GDM1 (cell line): ENCODE measurements at regions not wholly inside any gene's neighbourhood (a gene's known extent, or its start where the extent isn't known, plus 50 kb on each side); places are given as distances from the start of the nearest gene placed in this dataset.

ENCODE experiments used
- DNase-seq: peaks from one replicate; lab custom pipeline; 2025; lab: John Stamatoyannopoulos, UW

DNA sequence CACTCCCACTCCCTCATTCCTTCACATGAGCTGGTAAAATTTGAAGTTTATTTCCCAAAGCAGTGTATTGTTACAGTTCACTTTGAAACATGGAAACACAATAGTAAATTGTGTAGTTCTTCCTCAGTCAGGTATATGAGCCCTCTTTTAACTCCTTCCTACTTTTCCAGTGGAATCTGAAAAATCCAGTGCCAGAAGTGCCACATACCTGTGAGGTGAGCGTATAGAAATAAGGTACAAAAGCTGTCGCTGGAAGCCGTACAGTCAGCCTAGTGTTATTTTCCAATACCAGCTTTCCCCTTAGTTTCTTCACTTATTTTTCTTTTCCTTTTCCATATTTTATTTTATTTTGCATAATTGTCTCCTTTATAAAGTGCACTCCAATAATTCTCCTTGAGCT is 81.7 kb upstream of the CADM2 start:
- no peak for DNase-seq

DNA sequence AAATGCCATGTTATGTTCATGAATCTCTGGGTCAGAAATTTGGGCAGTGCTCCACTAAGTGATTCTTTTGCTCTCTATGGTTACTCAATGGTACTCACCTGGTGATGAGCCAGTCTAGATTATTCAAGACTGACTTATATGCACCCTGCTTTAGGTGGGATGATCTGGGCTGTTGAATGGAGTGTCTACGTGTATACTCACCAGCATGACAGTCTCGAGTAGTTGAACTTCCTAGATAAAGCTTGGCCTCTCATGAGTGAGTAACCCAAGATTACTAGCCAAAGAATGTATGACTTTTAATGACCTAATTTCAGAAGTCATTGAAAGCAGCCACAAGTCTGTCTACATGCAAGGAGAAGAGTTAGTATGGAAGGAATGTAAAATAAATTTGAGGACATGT is 77.5 kb upstream of the CADM2 start:
- no peak for DNase-seq

DNA sequence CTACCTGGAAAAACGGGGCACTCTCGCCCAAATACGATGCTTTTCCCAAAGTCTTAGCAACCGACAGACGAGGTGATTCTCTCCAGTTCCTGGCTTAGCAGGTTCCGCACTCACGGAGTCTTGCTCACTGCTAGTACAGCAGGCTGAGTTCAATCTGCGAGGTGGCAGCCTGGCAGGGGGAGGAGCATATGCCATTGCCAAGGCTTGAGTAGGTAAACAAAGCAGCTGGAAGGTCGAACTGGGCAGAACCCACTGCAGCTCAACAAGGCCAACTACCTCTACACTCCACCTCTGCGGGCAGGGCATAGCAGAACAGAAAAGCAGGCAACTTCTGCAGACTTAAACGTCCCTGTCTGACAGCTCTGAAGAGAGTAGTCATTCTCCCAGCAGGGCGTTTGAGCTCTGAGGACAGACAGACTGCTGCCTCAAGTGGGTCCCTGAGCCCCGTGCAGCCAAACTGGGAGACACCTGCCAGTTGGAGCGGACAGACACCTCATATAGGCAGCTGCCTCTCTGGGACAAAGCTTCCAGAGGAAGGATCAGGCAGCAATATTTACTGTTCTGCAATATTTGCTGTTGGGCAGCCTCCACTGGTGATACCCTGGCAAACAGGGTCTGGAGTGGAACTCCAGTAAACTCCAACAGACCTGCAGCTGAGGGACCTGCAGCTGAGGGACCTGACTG is 73.4 kb upstream of the CADM2 start:
- no peak for DNase-seq

DNA sequence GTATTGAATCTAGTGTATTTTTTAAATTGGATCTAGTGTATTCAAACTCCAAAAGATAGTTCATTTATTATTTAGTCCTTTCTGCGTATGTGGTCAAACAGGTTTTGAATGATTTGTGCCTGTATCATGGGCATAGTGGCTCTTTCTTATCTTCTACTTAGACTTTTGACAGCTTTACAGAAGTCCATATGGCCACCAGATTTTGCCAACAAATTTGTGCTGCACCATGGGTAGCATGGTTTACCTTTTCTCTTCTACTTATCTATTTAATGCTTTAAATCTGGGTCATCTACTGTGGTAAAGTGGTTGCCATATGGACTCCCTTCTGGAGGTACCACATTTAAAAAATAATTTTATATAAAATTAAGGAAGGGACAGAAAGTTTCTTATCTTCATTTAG is 66.9 kb upstream of the CADM2 start:
- no peak for DNase-seq

DNA sequence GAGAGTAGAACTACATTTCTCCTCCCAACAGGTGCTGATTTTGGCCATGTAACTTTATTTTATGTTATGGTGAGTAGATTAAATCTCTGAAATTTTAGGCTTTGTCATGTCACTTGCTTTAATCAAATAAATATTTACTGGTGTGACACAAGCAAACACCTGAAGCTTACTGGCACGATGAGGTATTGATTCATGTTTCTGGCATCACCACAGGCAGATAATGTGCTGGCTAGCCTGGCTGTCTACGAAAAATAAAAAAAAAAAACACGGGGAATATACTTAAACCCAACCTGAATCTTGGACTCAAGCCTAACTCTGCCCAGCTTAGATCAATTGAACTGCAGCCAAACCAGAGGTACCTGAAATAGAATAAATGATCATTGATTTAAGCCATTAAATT is 65.6 kb upstream of the CADM2 start:
- DNase-seq: no peak

DNA sequence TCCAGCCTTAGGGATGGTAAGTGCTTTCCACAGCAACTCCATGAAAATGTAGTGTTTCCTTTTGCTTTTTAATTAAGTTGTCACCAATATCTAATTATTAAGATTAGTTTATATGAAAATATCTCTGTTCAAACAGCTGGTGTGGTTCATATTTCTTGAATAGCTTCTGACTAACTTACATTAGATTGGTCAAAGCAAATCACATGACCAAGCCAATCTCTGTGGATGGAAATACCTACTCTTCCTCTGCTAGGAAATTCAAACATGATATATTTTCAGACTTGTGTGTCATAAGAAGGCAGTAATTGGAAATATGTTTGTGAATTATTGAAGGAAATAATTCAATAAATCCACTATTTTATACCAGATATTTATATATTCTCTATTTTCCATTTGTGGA is 54.6 kb upstream of the CADM2 start:
- no peak for DNase-seq

DNA sequence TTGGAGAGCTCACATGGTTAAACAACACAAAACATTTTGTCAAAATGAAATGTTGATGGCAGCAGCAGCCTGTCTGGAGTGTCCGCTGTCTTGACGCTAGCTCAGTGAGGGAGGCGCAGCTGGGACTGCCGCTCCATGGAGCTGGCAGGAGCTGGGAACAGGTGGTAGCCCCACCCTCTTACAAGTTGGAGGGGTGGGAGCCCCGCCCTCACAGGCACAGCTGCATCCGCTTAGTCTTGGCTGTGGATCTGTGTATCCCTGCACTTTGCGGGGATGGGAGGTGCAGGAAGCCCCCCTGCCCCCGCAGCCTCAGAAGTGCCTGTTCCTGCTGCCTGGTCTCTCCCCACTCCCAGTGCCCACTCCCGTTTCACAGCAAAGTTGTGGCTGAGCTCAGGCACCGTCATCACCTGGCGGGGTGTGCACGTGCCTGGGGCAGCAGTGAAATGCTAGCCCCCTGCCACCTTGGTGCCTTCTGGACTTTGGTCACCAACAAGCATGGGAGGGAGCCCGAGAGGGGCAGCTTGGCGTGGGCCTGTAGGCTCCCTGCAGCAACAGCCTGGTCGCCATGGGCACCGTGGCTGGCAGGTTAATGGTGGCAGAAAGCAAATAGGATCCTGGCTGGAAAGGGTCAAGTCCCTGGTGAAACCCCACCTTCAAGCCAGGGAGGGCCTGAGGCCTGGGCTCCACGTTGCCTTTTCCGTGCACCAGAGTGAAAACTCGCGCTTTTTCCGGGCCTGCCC is 53.8 kb upstream of the CADM2 start:
- DNase-seq: no peak

DNA sequence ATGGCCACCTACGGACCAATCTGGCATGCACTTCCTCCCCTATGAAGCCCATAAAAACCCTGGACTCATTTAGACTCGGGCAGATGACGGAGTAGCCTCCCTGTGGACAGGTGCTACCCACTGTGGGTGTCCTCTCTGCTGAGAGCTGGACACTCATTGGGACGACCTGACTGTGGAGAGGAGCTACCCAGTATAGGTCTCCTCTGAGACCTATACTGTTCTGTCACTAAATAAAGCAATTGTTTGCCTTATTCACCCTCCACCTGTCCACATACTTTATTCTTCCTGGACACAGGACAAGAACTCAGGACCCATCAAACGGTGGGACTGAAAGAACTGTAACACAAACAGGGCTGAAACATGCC is 53.3 kb upstream of the CADM2 start:
- no peak for DNase-seq

DNA sequence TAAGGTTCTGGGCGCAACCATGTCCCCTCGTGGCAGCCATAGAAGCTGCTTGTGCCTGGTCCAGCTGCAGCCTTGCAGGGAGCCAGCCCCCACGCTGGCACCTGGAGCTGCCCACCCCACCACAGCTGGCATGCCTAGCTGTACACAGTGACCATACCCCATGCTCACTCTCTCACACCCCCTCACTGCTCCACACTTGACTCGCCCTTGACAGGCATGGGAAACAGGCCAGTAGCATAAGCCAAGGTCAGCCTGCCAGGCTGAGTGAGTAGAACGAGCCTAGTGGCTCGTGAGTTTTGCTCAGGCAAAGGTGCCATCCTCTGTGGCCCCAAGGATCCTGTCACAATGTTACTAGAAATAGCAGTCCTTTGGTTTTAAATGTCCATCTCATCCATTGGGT is 52.7 kb upstream of the CADM2 start:
- no peak for DNase-seq
